ENCODE measurements at regions not wholly inside any gene's neighbourhood (a gene's known extent, or its start where the extent isn't known, plus 50 kb on each side); places are given as distances from the start of the nearest gene placed in this dataset.
"Not testable (repeated sequence)": the region's sequence is repeated elsewhere in the genome, so short reads cannot be mapped to it uniquely, and the experiment has no call there.

DNA sequence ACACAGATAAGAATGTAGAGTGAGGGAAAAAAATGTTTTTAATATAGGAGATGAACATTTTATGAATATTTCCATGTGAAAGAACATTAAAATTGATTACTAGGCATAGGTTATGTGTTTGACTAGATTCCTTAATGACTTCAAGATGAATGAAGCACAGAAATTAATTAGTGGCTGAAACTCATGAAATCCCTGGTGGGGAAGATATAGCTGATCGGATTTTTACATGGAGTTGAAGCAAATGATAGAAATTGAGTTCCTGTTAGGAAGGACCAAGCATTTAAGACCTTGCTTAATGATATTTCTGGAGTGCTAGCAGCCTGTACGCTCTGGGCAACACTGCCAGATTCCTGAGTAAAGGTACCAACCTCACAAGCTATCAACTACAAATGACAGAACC, 68.9 kb upstream of the IVNS1ABP start:
- no peak overlapping the region for H3K56ac ChIP-seq (ENCODE audit: insufficient read length, low read depth, low read length)
- no peak overlapping the region for H3K23ac ChIP-seq (ENCODE audit: insufficient read length, low read depth, low read length)
- H2BK5ac ChIP-seq (ENCODE audit: insufficient read length, low read length): no peak overlapping the region
- Mint-ChIP-seq H3K27me3 (ENCODE audit: low read depth) (no peaks in the 10 kb centered on the region), H3K36me3 (ENCODE audit: insufficient read depth in 1 of 3, low read depth in 3 of 3) (peaks cover 13 to 16% (median 15%) of the 10 kb centered on the region in 3 experiments), H3K4me1 (0 out of 4 replicates have a peak, but pooled peaks cover 0 to 4% of the 10 kb centered on the region in 2 experiments), H3K27ac (no peak overlapping the region), H3K9me3 (peaks cover 18 to 19% of the 10 kb centered on the region in 2 experiments), H3K4me3 (no peak overlapping the region)
- H3K79me1 ChIP-seq (ENCODE audit: insufficient read depth, low read depth, low read length, poor library complexity, severe bottlenecking): no peaks in the 10 kb centered on the region
- H2AK5ac ChIP-seq (ENCODE audit: insufficient read length, low read length): no peak overlapping the region
- H4K5ac ChIP-seq (ENCODE audit: insufficient read length, low read depth, low read length): no peak overlapping the region
- TF ChIP-seq, protein P1, sequence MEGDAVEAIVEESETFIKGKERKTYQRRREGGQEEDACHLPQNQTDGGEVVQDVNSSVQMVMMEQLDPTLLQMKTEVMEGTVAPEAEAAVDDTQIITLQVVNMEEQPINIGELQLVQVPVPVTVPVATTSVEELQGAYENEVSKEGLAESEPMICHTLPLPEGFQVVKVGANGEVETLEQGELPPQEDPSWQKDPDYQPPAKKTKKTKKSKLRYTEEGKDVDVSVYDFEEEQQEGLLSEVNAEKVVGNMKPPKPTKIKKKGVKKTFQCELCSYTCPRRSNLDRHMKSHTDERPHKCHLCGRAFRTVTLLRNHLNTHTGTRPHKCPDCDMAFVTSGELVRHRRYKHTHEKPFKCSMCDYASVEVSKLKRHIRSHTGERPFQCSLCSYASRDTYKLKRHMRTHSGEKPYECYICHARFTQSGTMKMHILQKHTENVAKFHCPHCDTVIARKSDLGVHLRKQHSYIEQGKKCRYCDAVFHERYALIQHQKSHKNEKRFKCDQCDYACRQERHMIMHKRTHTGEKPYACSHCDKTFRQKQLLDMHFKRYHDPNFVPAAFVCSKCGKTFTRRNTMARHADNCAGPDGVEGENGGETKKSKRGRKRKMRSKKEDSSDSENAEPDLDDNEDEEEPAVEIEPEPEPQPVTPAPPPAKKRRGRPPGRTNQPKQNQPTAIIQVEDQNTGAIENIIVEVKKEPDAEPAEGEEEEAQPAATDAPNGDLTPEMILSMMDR (conservative IDR thresholded peaks at IDR 0.05): no peak
- no peaks in the 10 kb centered on the region for H3K9me3 ChIP-seq (ENCODE audit: control insufficient read depth, low read depth, low read length)
- no peak overlapping the region for H2AFZ ChIP-seq (ENCODE audit: low read length)
- H2BK15ac ChIP-seq (ENCODE audit: low read depth, low read length): no peak overlapping the region
- no peak overlapping the region for H3K9ac ChIP-seq (ENCODE audit: extremely low read depth, insufficient read length, low read length)
- no peaks in the 10 kb centered on the region for H4K20me1 ChIP-seq (ENCODE audit: control insufficient read depth, insufficient read depth, insufficient read length)
- no peak overlapping the region for H3T11ph ChIP-seq (ENCODE audit: low read length)
- H3K79me2 ChIP-seq (ENCODE audit: insufficient read depth, low read length): no peaks in the 10 kb centered on the region
- H3K4me2 ChIP-seq (ENCODE audit: insufficient read depth, insufficient read length, low read length): no peak overlapping the region
- no peak overlapping the region for H4K91ac ChIP-seq (ENCODE audit: insufficient read length, low read depth, low read length)
- no peak overlapping the region for H3K27ac ChIP-seq (ENCODE audit: insufficient read length, low read depth, low read length)
- H3K27me3 ChIP-seq (ENCODE audit: insufficient read depth, low read length): no peaks in the 10 kb centered on the region
- no peak overlapping the region for H4K8ac ChIP-seq (replicated peaks; ENCODE audit: insufficient read length, low read depth, low read length)
- no peak for DNase-seq
- no peak overlapping the region for H2BK120ac ChIP-seq (ENCODE audit: low read depth, low read length, poor library complexity, severe bottlenecking)
- no peak overlapping the region for H2BK20ac ChIP-seq (ENCODE audit: low read depth, low read length, poor library complexity, severe bottlenecking)
- no peak overlapping the region for H3K4ac ChIP-seq (ENCODE audit: low read depth, low read length)
- WGBS (ENCODE audit: extremely low coverage, insufficient read length, low lambda C conversion rate): no CpG with 5 or more reads among the region's 2 CpGs
- no peaks in the 10 kb centered on the region for H3K4me1 ChIP-seq (ENCODE audit: insufficient read depth, low read length)
- H2BK12ac ChIP-seq (ENCODE audit: insufficient read length, low read depth, low read length): no peak overlapping the region
- H3K23me2 ChIP-seq (ENCODE audit: insufficient read length, low read depth, low read length, poor library complexity, severe bottlenecking): no peaks in the 10 kb centered on the region
- no peak overlapping the region for H3K14ac ChIP-seq (ENCODE audit: insufficient read depth, low read length)
- H3K18ac ChIP-seq (ENCODE audit: insufficient read length, low read depth, low read length): no peak overlapping the region

DNA sequence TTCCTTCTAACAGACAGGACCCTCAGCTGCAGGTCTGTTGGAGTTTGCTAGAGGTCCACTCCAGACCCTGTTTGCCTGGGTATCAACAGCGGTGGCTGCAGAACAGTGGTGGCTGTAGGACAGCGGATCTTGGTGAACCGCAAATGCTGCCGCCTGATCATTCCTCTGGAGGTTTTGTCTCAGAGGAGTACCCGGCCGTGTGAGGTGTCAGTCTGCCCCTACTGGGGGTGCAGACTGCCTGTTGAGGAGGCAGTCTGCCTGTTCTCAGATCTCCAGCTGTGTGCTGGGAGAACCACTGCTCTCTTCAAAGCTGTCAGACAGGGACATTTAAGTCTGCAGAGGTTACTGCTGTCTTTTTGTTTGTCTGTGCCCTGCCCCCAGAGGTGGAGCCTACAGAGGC, 66.8 kb upstream of the IVNS1ABP start:
- H3K27me3 ChIP-seq (ENCODE audit: insufficient read depth, low read length); H3K23ac ChIP-seq (ENCODE audit: insufficient read length, low read depth, low read length); H3K4ac ChIP-seq (ENCODE audit: low read depth, low read length); H4K91ac ChIP-seq (ENCODE audit: insufficient read length, low read depth, low read length); H3K56ac ChIP-seq (ENCODE audit: insufficient read length, low read depth, low read length); H2BK20ac ChIP-seq (ENCODE audit: low read depth, low read length, poor library complexity, severe bottlenecking); H3K9me3 ChIP-seq (ENCODE audit: control insufficient read depth, low read depth, low read length); H3K79me1 ChIP-seq (ENCODE audit: insufficient read depth, low read depth, low read length, poor library complexity, severe bottlenecking); H3K4me3 Mint-ChIP-seq; H3K27me3 Mint-ChIP-seq (ENCODE audit: low read depth); H2BK12ac ChIP-seq (ENCODE audit: insufficient read length, low read depth, low read length); H4K20me1 ChIP-seq (ENCODE audit: control insufficient read depth, insufficient read depth, insufficient read length); H3K4me1 Mint-ChIP-seq; H3K18ac ChIP-seq (ENCODE audit: insufficient read length, low read depth, low read length); DNase-seq; H2AK5ac ChIP-seq (ENCODE audit: insufficient read length, low read length); H3K9ac ChIP-seq (ENCODE audit: extremely low read depth, insufficient read length, low read length); H3K27ac ChIP-seq (ENCODE audit: insufficient read length, low read depth, low read length); H3K4me2 ChIP-seq (ENCODE audit: insufficient read depth, insufficient read length, low read length); H3K79me2 ChIP-seq (ENCODE audit: insufficient read depth, low read length); H3K23me2 ChIP-seq (ENCODE audit: insufficient read length, low read depth, low read length, poor library complexity, severe bottlenecking); H3T11ph ChIP-seq (ENCODE audit: low read length); H3K4me1 ChIP-seq (ENCODE audit: insufficient read depth, low read length); H4K5ac ChIP-seq (ENCODE audit: insufficient read length, low read depth, low read length); H3K27ac Mint-ChIP-seq; H2BK120ac ChIP-seq (ENCODE audit: low read depth, low read length, poor library complexity, severe bottlenecking); H2BK15ac ChIP-seq (ENCODE audit: low read depth, low read length); H2BK5ac ChIP-seq (ENCODE audit: insufficient read length, low read length); H2AFZ ChIP-seq (ENCODE audit: low read length); H3K14ac ChIP-seq (ENCODE audit: insufficient read depth, low read length); H4K8ac ChIP-seq (replicated peaks; ENCODE audit: insufficient read length, low read depth, low read length): not testable (repeated sequence)
- Mint-ChIP-seq H3K9me3 (peaks cover 18 to 22% of the 10 kb centered on the region in 2 experiments), H3K36me3 (ENCODE audit: insufficient read depth in 1 of 3, low read depth in 3 of 3) (peaks cover 13 to 16% (median 15%) of the 10 kb centered on the region in 3 experiments)
- no CpG with 5 or more reads among the region's 6 CpGs for WGBS (ENCODE audit: extremely low coverage, insufficient read length, low lambda C conversion rate)

All from H9 (cell line).